B cell (primary cell): ENCODE measurements at regions not wholly inside any gene's neighbourhood (a gene's known extent, or its start where the extent isn't known, plus 50 kb on each side); places are given as distances from the start of the nearest gene placed in this dataset.

Experiments
- ATAC-seq: fragments of 200-7000 bp; cut with Tn5 transposase; one replicate; pipeline ENCODE4 v1.10.0; 2021; ENCODE audit warnings: low read depth, mild to moderate bottlenecking, moderate number of reproducible peaks, moderate library complexity
- CTCF ChIA-PET: fragments of 350-600 bp; sonication (Branson Sonifier 250); formaldehyde crosslinking; loops from one replicate; lab custom pipeline; 2021; ENCODE audit warnings: antibody characterized with exemption, inconsistent platforms; lab: Charles Lee
- POLR2A ChIA-PET: fragments of 350-600 bp; sonication (Branson Sonifier 250); formaldehyde crosslinking; loops from one replicate; lab custom pipeline; 2021; ENCODE audit warnings: antibody characterized with exemption; lab: Charles Lee
- DNase-seq: peaks from one replicate; pipeline ENCODE4 v3.0.0; 2013
- H2AFZ ChIP-seq: 2 replicates; pipeline ENCODE4 v1.6.1; 2012; ENCODE audit warnings: mild to moderate bottlenecking, low read depth, low read length; ENCODE audit not compliant: insufficient read depth, poor library complexity, severe bottlenecking
- H3K27ac ChIP-seq, 2 donors: 1 replicate in 1 of 2; 2 replicates in 1 of 2; pipeline ENCODE4 v1.5.1; 2012 to 2013; ENCODE audit warnings: low read length in 2 of 2, mild to moderate bottlenecking in 2 of 2, moderate library complexity in 1 of 2
- H3K27me3 ChIP-seq, 4 experiments: fragments of 200-600 bp in 1 of 4; sonication (generic) in 1 of 4; replicated peaks in 1 of 4; 1 replicate in 2 of 4; 2 replicates in 2 of 4; pipeline versions ENCODE4 v1.6.1 to v1.7.0; 2013 to 2016; ENCODE audit warnings: low read length in 3 of 4, mild to moderate bottlenecking in 2 of 4, mixed read lengths in 1 of 4, moderate library complexity in 1 of 4; ENCODE audit not compliant: insufficient read depth in 4 of 4, control insufficient read depth in 3 of 4; ENCODE audit errors: control extremely low read depth in 1 of 4
- H3K36me3 ChIP-seq, 2 experiments: replicated peaks in 1 of 2; 1 replicate in 1 of 2; 2 replicates in 1 of 2; pipeline versions ENCODE4 v1.6.1 to v1.7.1; 2013; ENCODE audit warnings: low read length in 1 of 2; ENCODE audit not compliant: insufficient read depth in 2 of 2, control insufficient read depth in 1 of 2; ENCODE audit errors: control extremely low read depth in 1 of 2, extremely low read depth in 1 of 2
- H3K4me1 ChIP-seq, 2 donors: fragments of 200-600 bp in 1 of 2; sonication (generic) in 1 of 2; 1 replicate in 1 of 2; 2 replicates in 1 of 2; pipeline versions ENCODE4 v1.5.1 to v1.6.1; 2013 to 2017; ENCODE audit warnings: low read length in 2 of 2; ENCODE audit not compliant: control insufficient read depth in 2 of 2, insufficient read depth in 2 of 2
- H3K4me2 ChIP-seq: replicated peaks from 2 replicates; pipeline ENCODE3; 2012; ENCODE audit warnings: mild to moderate bottlenecking, low read depth, low read length; ENCODE audit not compliant: poor library complexity, severe bottlenecking
- H3K4me3 ChIP-seq, 5 experiments: fragments of 200-600 bp in 1 of 5; sonication (generic) in 1 of 5; 1 replicate in 3 of 5; 2 replicates in 2 of 5; pipeline versions ENCODE4 v1.5.1 to v1.7.0; 2011 to 2016; ENCODE audit warnings: low read length in 4 of 5, mild to moderate bottlenecking in 4 of 5, low read depth in 2 of 5, control low read depth in 1 of 5, moderate library complexity in 1 of 5; ENCODE audit not compliant: insufficient read depth in 1 of 5; ENCODE audit errors: control extremely low read depth in 1 of 5, extremely low read depth in 1 of 5
- H3K79me2 ChIP-seq: fragments of 200-600 bp; sonication (generic); one replicate; pipeline ENCODE4 v1.6.0; 2016; ENCODE audit warnings: low read length; ENCODE audit not compliant: control insufficient read depth, insufficient read depth
- H3K9ac ChIP-seq: fragments of 200-600 bp; sonication (generic); 2 replicates; pipeline ENCODE4 v1.6.1; 2017; ENCODE audit warnings: mild to moderate bottlenecking, low read length, moderate library complexity
- H3K9me3 ChIP-seq, 3 donors: one replicate each; pipeline versions ENCODE4 v1.6.1 to v1.7.1; 2013; ENCODE audit warnings: low read length in 2 of 3; ENCODE audit not compliant: control insufficient read depth in 2 of 3, insufficient read depth in 1 of 3; ENCODE audit errors: control extremely low read depth in 1 of 3
- H4K20me1 ChIP-seq: 2 replicates; pipeline ENCODE4 v1.6.0; 2012; ENCODE audit warnings: mild to moderate bottlenecking, low read length; ENCODE audit not compliant: insufficient read depth, control insufficient read depth, poor library complexity, severe bottlenecking
- H3K27ac Mint-ChIP-seq: one replicate; pipeline ENCODE4 v1.8.0; 2021; ENCODE audit warnings: mixed read lengths
- H3K27me3 Mint-ChIP-seq: one replicate; pipeline ENCODE4 v1.8.0; 2021; ENCODE audit warnings: mixed read lengths
- H3K4me1 Mint-ChIP-seq: one replicate; pipeline ENCODE4 v1.8.0; 2021; ENCODE audit warnings: mixed read lengths
- H3K4me3 Mint-ChIP-seq: one replicate; pipeline ENCODE4 v1.8.0; 2021; ENCODE audit warnings: mixed read lengths
- H3K9me3 Mint-ChIP-seq: one replicate; pipeline ENCODE4 v1.8.0; 2022; ENCODE audit warnings: mixed read lengths; ENCODE audit not compliant: insufficient read depth
- CTCF ChIP-seq: fragments of 200-600 bp; IDR thresholded peaks from one replicate; pipeline ENCODE4 v1.8.0; 2022; ENCODE audit warnings: antibody characterized with exemption, mild to moderate bottlenecking
- EZH2 ChIP-seq: IDR thresholded peaks from 2 replicates; pipeline ENCODE4 v1.6.1; 2012; ENCODE audit warnings: borderline replicate concordance, low read depth, mild to moderate bottlenecking, moderate library complexity, low read length; ENCODE audit not compliant: insufficient read depth, poor library complexity, severe bottlenecking
- WGBS: methylation state at CpG from one replicate; pipeline ENCODE4 v1.1.5; 2013; ENCODE audit warnings: missing lambda C conversion rate; ENCODE audit not compliant: insufficient coverage; 5-methylcytosine and 5-hydroxymethylcytosine counted together
- intact Hi-C: fragments of 100-400 bp; cut with micrococcal nuclease; formaldehyde crosslinking; loops from one replicate; pipeline ENCODE4 v1.10.0; 2022

- no peak overlapping the region for H3K27ac ChIP-seq
- H3K9me3 ChIP-seq = no peaks in the 10 kb centered on the region
- no peaks in the 10 kb centered on the region for H3K9me3 Mint-ChIP-seq
- no peaks in the 10 kb centered on the region for H3K27me3 Mint-ChIP-seq
- DNase-seq (no peak), ATAC-seq (no peak)
- H4K20me1 ChIP-seq = no peaks in the 10 kb centered on the region
- intact Hi-C loops = no loop called here
- H3K4me1 ChIP-seq = no peaks in the 10 kb centered on the region
- no peak for TF ChIP-seq EZH2
- TF ChIP-seq CTCF = no peak
- H3K27ac Mint-ChIP-seq = no peak overlapping the region
- H2AFZ ChIP-seq = no peak overlapping the region
- H3K36me3 ChIP-seq = no peaks in the 10 kb centered on the region
- H3K4me3 Mint-ChIP-seq = no peak overlapping the region
- CTCF ChIA-PET = no interaction called here
- H3K4me3 ChIP-seq = no peak overlapping the region
- no peaks in the 10 kb centered on the region for H3K4me1 Mint-ChIP-seq
- WGBS = 100% methylated on average over 2 of the region's 7 CpGs
- H3K27me3 ChIP-seq = no peaks in the 10 kb centered on the region
- POLR2A ChIA-PET = no interaction called here
- no peaks in the 10 kb centered on the region for H3K79me2 ChIP-seq
- no peak overlapping the region for H3K4me2 ChIP-seq
- H3K9ac ChIP-seq = no peak overlapping the region
These were observed 512.5 kb upstream of the CNTNAP5 start for GRCh38 chr2:123512547-123512946.

- no peaks in the 10 kb centered on the region for H3K4me1 Mint-ChIP-seq
- no peak for ATAC-seq
- H4K20me1 ChIP-seq = no peaks in the 10 kb centered on the region
- H3K9me3 Mint-ChIP-seq = no peaks in the 10 kb centered on the region
- no peak overlapping the region for H3K4me3 ChIP-seq
- no peaks in the 10 kb centered on the region for H3K4me1 ChIP-seq
- H3K27me3 Mint-ChIP-seq = no peaks in the 10 kb centered on the region
- no peaks in the 10 kb centered on the region for H3K36me3 ChIP-seq
- H3K27ac ChIP-seq = no peak overlapping the region
- no peak for DNase-seq
- no peak overlapping the region for H3K27ac Mint-ChIP-seq
- no CpG with 5 or more reads among the region's 1 CpG for WGBS
- no peak overlapping the region for H3K4me2 ChIP-seq
- intact Hi-C loops = no loop called here
- ChIA-PET CTCF (no interaction called here), POLR2A (no interaction called here)
- no peak for TF ChIP-seq CTCF
- no peaks in the 10 kb centered on the region for H3K79me2 ChIP-seq
- H2AFZ ChIP-seq = no peak overlapping the region
- no peak overlapping the region for H3K4me3 Mint-ChIP-seq
- H3K9ac ChIP-seq = no peak overlapping the region
- no peaks in the 10 kb centered on the region for H3K27me3 ChIP-seq
- no peaks in the 10 kb centered on the region for H3K9me3 ChIP-seq
These were observed 511.7 kb upstream of the CNTNAP5 start for GRCh38 chr2:123513351-123513750.
